ENCODE measurements at regions not wholly inside any gene's neighbourhood (a gene's known extent, or its start where the extent isn't known, plus 50 kb on each side); places are given as distances from the start of the nearest gene placed in this dataset.
"Not testable (repeated sequence)": the region's sequence is repeated elsewhere in the genome, so short reads cannot be mapped to it uniquely, and the experiment has no call there.

- H3K4me3 Mint-ChIP-seq (ENCODE audit: unreplicated experiment) = no peak overlapping the region
- Histone ChIP-seq H3K4me1 (ENCODE audit: insufficient read depth, low read length) (no peaks in the 10 kb centered on the region), H3K36me3 (ENCODE audit: insufficient read depth, low read length) (no peaks in the 10 kb centered on the region), H4K20me1 (ENCODE audit: insufficient read depth, low read length) (no peaks in the 10 kb centered on the region), H3K4me3 (ENCODE audit: insufficient read depth, low read depth, low read length) (no peak overlapping the region), H3K9ac (ENCODE audit: low read length) (no peak overlapping the region), H3K79me2 (ENCODE audit: insufficient read depth, low read length) (no peaks in the 10 kb centered on the region), H3K27ac (ENCODE audit: low read depth, low read length) (no peak overlapping the region), H3K27me3 (ENCODE audit: insufficient read depth, low read length) (no peaks in the 10 kb centered on the region), H2AFZ (ENCODE audit: low read depth, low read length) (no peak overlapping the region), H3K4me2 (ENCODE audit: low read length) (no peak overlapping the region), H3K9me3 (ENCODE audit: insufficient read depth, low read depth, low read length) (no peaks in the 10 kb centered on the region)
- no peaks in the 10 kb centered on the region for H3K27me3 Mint-ChIP-seq (ENCODE audit: low read depth, unreplicated experiment)
- TF ChIP-seq EZH2 (IDR thresholded peaks at IDR 0.05; ENCODE audit: insufficient read depth, low read length) (no peak), CTCF (IDR thresholded peaks at IDR 0.05; ENCODE audit: insufficient read depth, low read depth, low read length) (no peak)
- no peak for DNase-seq (ENCODE audit: low read depth)
- H3K4me1 Mint-ChIP-seq (ENCODE audit: low read depth, unreplicated experiment) = no peaks in the 10 kb centered on the region
- no peak for FAIRE-seq
- H3K36me3 Mint-ChIP-seq (ENCODE audit: low read depth, unreplicated experiment) = no peaks in the 10 kb centered on the region
- H3K27ac Mint-ChIP-seq (ENCODE audit: unreplicated experiment) = no peak overlapping the region
- no peaks in the 10 kb centered on the region for H3K9me3 Mint-ChIP-seq (ENCODE audit: unreplicated experiment)
These were observed 250.8 kb upstream of the ZEB2 start for GRCh38 chr2:144770616-144771230.

- H3K4me1 Mint-ChIP-seq (ENCODE audit: low read depth, unreplicated experiment); H3K9me3 ChIP-seq (ENCODE audit: insufficient read depth, low read depth, low read length); H3K27me3 Mint-ChIP-seq (ENCODE audit: low read depth, unreplicated experiment); H3K27ac ChIP-seq (ENCODE audit: low read depth, low read length); H3K9ac ChIP-seq (ENCODE audit: low read length); H3K27me3 ChIP-seq (ENCODE audit: insufficient read depth, low read length); FAIRE-seq; H3K4me3 Mint-ChIP-seq (ENCODE audit: unreplicated experiment); H4K20me1 ChIP-seq (ENCODE audit: insufficient read depth, low read length); H3K36me3 Mint-ChIP-seq (ENCODE audit: low read depth, unreplicated experiment); H3K27ac Mint-ChIP-seq (ENCODE audit: unreplicated experiment); H3K9me3 Mint-ChIP-seq (ENCODE audit: unreplicated experiment); H3K4me2 ChIP-seq (ENCODE audit: low read length); H3K36me3 ChIP-seq (ENCODE audit: insufficient read depth, low read length); H2AFZ ChIP-seq (ENCODE audit: low read depth, low read length); DNase-seq (ENCODE audit: low read depth); H3K4me3 ChIP-seq (ENCODE audit: insufficient read depth, low read depth, low read length); H3K79me2 ChIP-seq (ENCODE audit: insufficient read depth, low read length); H3K4me1 ChIP-seq (ENCODE audit: insufficient read depth, low read length): not testable (repeated sequence)
These were observed 241.0 kb upstream of the ZEB2 start for GRCh38 chr2:144760939-144761338.

- H3K79me2 ChIP-seq (ENCODE audit: insufficient read depth, low read length) = no peaks in the 10 kb centered on the region
- no peak for FAIRE-seq
- H3K27me3 Mint-ChIP-seq (ENCODE audit: low read depth, unreplicated experiment) = no peaks in the 10 kb centered on the region
These were observed 239.8 kb upstream of the ZEB2 start for GRCh38 chr2:144759746-144760145.

GRCh38 chr2:144758196-144758595 lies 238.3 kb upstream of the ZEB2 start:
- H3K4me1 Mint-ChIP-seq (ENCODE audit: low read depth, unreplicated experiment); H3K79me2 ChIP-seq (ENCODE audit: insufficient read depth, low read length); H3K27ac Mint-ChIP-seq (ENCODE audit: unreplicated experiment); H3K27me3 Mint-ChIP-seq (ENCODE audit: low read depth, unreplicated experiment); H3K27ac ChIP-seq (ENCODE audit: low read depth, low read length); H3K4me2 ChIP-seq (ENCODE audit: low read length); H3K9ac ChIP-seq (ENCODE audit: low read length); FAIRE-seq; H3K36me3 Mint-ChIP-seq (ENCODE audit: low read depth, unreplicated experiment); H3K9me3 ChIP-seq (ENCODE audit: insufficient read depth, low read depth, low read length); H4K20me1 ChIP-seq (ENCODE audit: insufficient read depth, low read length); H3K27me3 ChIP-seq (ENCODE audit: insufficient read depth, low read length); H3K4me3 ChIP-seq (ENCODE audit: insufficient read depth, low read depth, low read length); H3K36me3 ChIP-seq (ENCODE audit: insufficient read depth, low read length); H3K4me1 ChIP-seq (ENCODE audit: insufficient read depth, low read length); H3K4me3 Mint-ChIP-seq (ENCODE audit: unreplicated experiment); H3K9me3 Mint-ChIP-seq (ENCODE audit: unreplicated experiment); H2AFZ ChIP-seq (ENCODE audit: low read depth, low read length): not testable (repeated sequence)
- DNase-seq (ENCODE audit: low read depth) = peak; percentile 15

More at GRCh38 chr2:144759746-144760145, 239.8 kb upstream of the ZEB2 start:
- H3K4me1 ChIP-seq (ENCODE audit: insufficient read depth, low read length) = no peaks in the 10 kb centered on the region
- no peaks in the 10 kb centered on the region for H3K27me3 ChIP-seq (ENCODE audit: insufficient read depth, low read length)
- H3K27ac ChIP-seq (ENCODE audit: low read depth, low read length) = no peak overlapping the region
- no peak overlapping the region for H3K27ac Mint-ChIP-seq (ENCODE audit: unreplicated experiment)
- no peaks in the 10 kb centered on the region for H3K36me3 Mint-ChIP-seq (ENCODE audit: low read depth, unreplicated experiment)
- H3K4me2 ChIP-seq (ENCODE audit: low read length) = no peak overlapping the region
- H3K4me3 Mint-ChIP-seq (ENCODE audit: unreplicated experiment) = no peak overlapping the region
- no peak overlapping the region for H3K4me3 ChIP-seq (ENCODE audit: insufficient read depth, low read depth, low read length)
- no peak overlapping the region for H3K9ac ChIP-seq (ENCODE audit: low read length)
- DNase-seq (ENCODE audit: low read depth) = peak; percentile 34
- TF ChIP-seq CTCF (IDR thresholded peaks at IDR 0.05; ENCODE audit: insufficient read depth, low read depth, low read length) (no peak), EZH2 (IDR thresholded peaks at IDR 0.05; ENCODE audit: insufficient read depth, low read length) (no peak)
- H3K9me3 ChIP-seq (ENCODE audit: insufficient read depth, low read depth, low read length) = no peaks in the 10 kb centered on the region
- no peaks in the 10 kb centered on the region for H3K36me3 ChIP-seq (ENCODE audit: insufficient read depth, low read length)
- H2AFZ ChIP-seq (ENCODE audit: low read depth, low read length) = no peak overlapping the region
- peaks cover 9% of the 10 kb centered on the region for H3K4me1 Mint-ChIP-seq (ENCODE audit: low read depth, unreplicated experiment)
- H4K20me1 ChIP-seq (ENCODE audit: insufficient read depth, low read length) = no peaks in the 10 kb centered on the region
- H3K9me3 Mint-ChIP-seq (ENCODE audit: unreplicated experiment) = no peaks in the 10 kb centered on the region

Measured in astrocyte (in vitro differentiated cells and primary cell).